Neural cell (in vitro differentiated cells): ENCODE measurements at regions not wholly inside any gene's neighbourhood (a gene's known extent, or its start where the extent isn't known, plus 50 kb on each side); places are given as distances from the start of the nearest gene placed in this dataset.

Experiments
- H2AFZ ChIP-seq: fragments of 200-600, 300-800 bp; sonication (generic), shearing (Covaris generic); 2 replicates; pipeline ENCODE4 v1.6.0; 2014; ENCODE audit warnings: low read depth, mild to moderate bottlenecking, antibody characterized with exemption, low read length, moderate library complexity
- H3F3A ChIP-seq: fragments of 200-600 bp; shearing (Covaris generic); 2 replicates; pipeline ENCODE4 v1.6.1; 2016; ENCODE audit warnings: mild to moderate bottlenecking, moderate library complexity, mixed read lengths, antibody characterized with exemption, low read length; ENCODE audit not compliant: insufficient read depth, poor library complexity, severe bottlenecking
- H3K27ac ChIP-seq: fragments of 200-600, 300-800 bp; sonication (generic), shearing (Covaris generic); 2 replicates; pipeline ENCODE4 v1.5.1; 2014; ENCODE audit warnings: mild to moderate bottlenecking, low read length, moderate library complexity
- H3K27me3 ChIP-seq: fragments of 300-800, 200-600 bp; sonication (generic), shearing (Covaris generic); 2 replicates; pipeline ENCODE4 v1.6.0; 2014; ENCODE audit warnings: mild to moderate bottlenecking, low read depth, low read length, moderate library complexity; ENCODE audit not compliant: insufficient read depth
- H3K36me3 ChIP-seq: fragments of 300-800, 200-600 bp; sonication (generic), shearing (Covaris generic); 2 replicates; pipeline ENCODE4 v1.5.1; 2014; ENCODE audit warnings: mild to moderate bottlenecking, antibody characterized with exemption, low read length, moderate library complexity; ENCODE audit not compliant: insufficient read depth
- H3K4me2 ChIP-seq: fragments of 300-800, 200-600 bp; sonication (generic), shearing (Covaris generic); 2 replicates; pipeline ENCODE4 v1.6.0; 2014; ENCODE audit warnings: mild to moderate bottlenecking, low read length
- H3K4me3 ChIP-seq: fragments of 300-800, 200-600 bp; sonication (generic), shearing (Covaris generic); 2 replicates; pipeline ENCODE4 v1.5.1; 2014; ENCODE audit warnings: mild to moderate bottlenecking, low read length, moderate library complexity
- H3K79me2 ChIP-seq: fragments of 200-600 bp; shearing (Covaris generic); replicated peaks from 2 replicates; pipeline ENCODE4 v1.6.0; 2014; ENCODE audit warnings: mild to moderate bottlenecking, low read length, moderate library complexity; ENCODE audit not compliant: insufficient read depth
- H3K9ac ChIP-seq: fragments of 300-800, 200-600 bp; sonication (generic), shearing (Covaris generic); 2 replicates; pipeline ENCODE4 v1.6.1; 2016; ENCODE audit warnings: mild to moderate bottlenecking, low read length, mixed read lengths
- H3K9me2 ChIP-seq: fragments of 200-600 bp; shearing (Covaris generic); 2 replicates; pipeline ENCODE4 v1.6.1; 2016; ENCODE audit warnings: mild to moderate bottlenecking, low read length, mixed read lengths; ENCODE audit not compliant: insufficient read depth
- H3K9me3 ChIP-seq: fragments of 200-600, 300-800 bp; sonication (generic), shearing (Covaris generic); 2 replicates; pipeline ENCODE4 v1.6.1; 2016; ENCODE audit warnings: mild to moderate bottlenecking, mixed run types, low read length, moderate library complexity, mixed read lengths
- H4K20me1 ChIP-seq: fragments of 200-600 bp; shearing (Covaris generic); 2 replicates; pipeline ENCODE4 v1.6.1; 2016; ENCODE audit warnings: mild to moderate bottlenecking, mixed run types; ENCODE audit not compliant: insufficient read depth
- EP300 ChIP-seq: fragments of 450-650 bp; conservative IDR thresholded peaks from 2 replicates; pipeline ENCODE4 v1.6.1; 2014; ENCODE audit warnings: antibody characterized with exemption, mild to moderate bottlenecking, moderate library complexity; ENCODE audit not compliant: poor library complexity, severe bottlenecking
- EZH2 ChIP-seq: fragments of 200-600, 300-800 bp; shearing (Covaris generic), sonication (generic); IDR thresholded peaks from 2 replicates; pipeline ENCODE4 v1.6.1; 2014; ENCODE audit warnings: antibody characterized with exemption, low read length, borderline replicate concordance, mild to moderate bottlenecking; ENCODE audit not compliant: insufficient read depth, poor library complexity, severe bottlenecking
- MXI1 ChIP-seq: fragments of 450-650 bp; conservative IDR thresholded peaks from 2 replicates; pipeline ENCODE4 v1.6.1; 2014; ENCODE audit warnings: antibody characterized with exemption, mild to moderate bottlenecking; ENCODE audit not compliant: poor library complexity, severe bottlenecking
- POLR2AphosphoS5 ChIP-seq: IDR thresholded peaks from 2 replicates; pipeline ENCODE4 v1.6.1; 2012
- RAD21 ChIP-seq: fragments of 450-650 bp; conservative IDR thresholded peaks from 2 replicates; pipeline ENCODE4 v1.6.1; 2014; ENCODE audit warnings: antibody characterized with exemption, mild to moderate bottlenecking, moderate library complexity
- SMC3 ChIP-seq: fragments of 450-650 bp; conservative IDR thresholded peaks from 2 replicates; pipeline ENCODE4 v1.6.1; 2014; ENCODE audit warnings: antibody characterized with exemption, mild to moderate bottlenecking, moderate library complexity; ENCODE audit not compliant: poor library complexity
- TAF1 ChIP-seq: IDR thresholded peaks from 2 replicates; pipeline ENCODE4 v1.6.1; 2012; ENCODE audit warnings: low read depth
- TF ChIP-seq, protein P1 (sequence below): IDR thresholded peaks from 2 replicates; pipeline ENCODE4 v1.6.1; 2012; ENCODE audit warnings: borderline replicate concordance
- TF ChIP-seq, protein P2 (sequence below): fragments of 450-650 bp; IDR thresholded peaks from 2 replicates; pipeline ENCODE4 v1.5.1; 2014; ENCODE audit warnings: antibody characterized with exemption, mild to moderate bottlenecking, moderate library complexity; ENCODE audit not compliant: poor library complexity, severe bottlenecking

DNA sequence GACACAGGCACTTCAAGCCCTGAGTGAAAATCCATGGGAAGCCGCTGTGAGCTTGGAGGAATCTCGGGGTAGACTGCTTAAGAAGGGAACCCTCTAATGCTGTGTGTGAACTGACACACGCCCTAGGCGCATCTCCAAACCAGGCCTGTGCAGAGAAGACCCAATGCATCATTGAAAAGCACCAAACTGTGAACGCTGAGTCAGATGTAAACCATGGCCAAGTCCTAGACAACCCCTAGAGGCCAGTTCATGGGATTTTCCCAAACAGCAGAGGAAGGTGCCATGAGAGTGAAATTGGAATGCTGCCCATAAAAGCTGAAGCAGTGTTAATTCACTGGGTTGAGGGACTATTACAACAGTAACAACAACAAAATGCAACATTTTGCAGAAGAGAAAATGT, 296.5 kb downstream of the SMOC2 start:
- no peak overlapping the region for H3K9ac ChIP-seq
- TF ChIP-seq, protein P1, sequence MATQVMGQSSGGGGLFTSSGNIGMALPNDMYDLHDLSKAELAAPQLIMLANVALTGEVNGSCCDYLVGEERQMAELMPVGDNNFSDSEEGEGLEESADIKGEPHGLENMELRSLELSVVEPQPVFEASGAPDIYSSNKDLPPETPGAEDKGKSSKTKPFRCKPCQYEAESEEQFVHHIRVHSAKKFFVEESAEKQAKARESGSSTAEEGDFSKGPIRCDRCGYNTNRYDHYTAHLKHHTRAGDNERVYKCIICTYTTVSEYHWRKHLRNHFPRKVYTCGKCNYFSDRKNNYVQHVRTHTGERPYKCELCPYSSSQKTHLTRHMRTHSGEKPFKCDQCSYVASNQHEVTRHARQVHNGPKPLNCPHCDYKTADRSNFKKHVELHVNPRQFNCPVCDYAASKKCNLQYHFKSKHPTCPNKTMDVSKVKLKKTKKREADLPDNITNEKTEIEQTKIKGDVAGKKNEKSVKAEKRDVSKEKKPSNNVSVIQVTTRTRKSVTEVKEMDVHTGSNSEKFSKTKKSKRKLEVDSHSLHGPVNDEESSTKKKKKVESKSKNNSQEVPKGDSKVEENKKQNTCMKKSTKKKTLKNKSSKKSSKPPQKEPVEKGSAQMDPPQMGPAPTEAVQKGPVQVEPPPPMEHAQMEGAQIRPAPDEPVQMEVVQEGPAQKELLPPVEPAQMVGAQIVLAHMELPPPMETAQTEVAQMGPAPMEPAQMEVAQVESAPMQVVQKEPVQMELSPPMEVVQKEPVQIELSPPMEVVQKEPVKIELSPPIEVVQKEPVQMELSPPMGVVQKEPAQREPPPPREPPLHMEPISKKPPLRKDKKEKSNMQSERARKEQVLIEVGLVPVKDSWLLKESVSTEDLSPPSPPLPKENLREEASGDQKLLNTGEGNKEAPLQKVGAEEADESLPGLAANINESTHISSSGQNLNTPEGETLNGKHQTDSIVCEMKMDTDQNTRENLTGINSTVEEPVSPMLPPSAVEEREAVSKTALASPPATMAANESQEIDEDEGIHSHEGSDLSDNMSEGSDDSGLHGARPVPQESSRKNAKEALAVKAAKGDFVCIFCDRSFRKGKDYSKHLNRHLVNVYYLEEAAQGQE: no peak
- no peak for TF ChIP-seq POLR2AphosphoS5
- TF ChIP-seq EP300: no peak
- no peak for TF ChIP-seq RAD21
- TF ChIP-seq SMC3: no peak
- TF ChIP-seq EZH2: no peak
- no peak for TF ChIP-seq MXI1
- TF ChIP-seq TAF1: no peak
- TF ChIP-seq, protein P2, sequence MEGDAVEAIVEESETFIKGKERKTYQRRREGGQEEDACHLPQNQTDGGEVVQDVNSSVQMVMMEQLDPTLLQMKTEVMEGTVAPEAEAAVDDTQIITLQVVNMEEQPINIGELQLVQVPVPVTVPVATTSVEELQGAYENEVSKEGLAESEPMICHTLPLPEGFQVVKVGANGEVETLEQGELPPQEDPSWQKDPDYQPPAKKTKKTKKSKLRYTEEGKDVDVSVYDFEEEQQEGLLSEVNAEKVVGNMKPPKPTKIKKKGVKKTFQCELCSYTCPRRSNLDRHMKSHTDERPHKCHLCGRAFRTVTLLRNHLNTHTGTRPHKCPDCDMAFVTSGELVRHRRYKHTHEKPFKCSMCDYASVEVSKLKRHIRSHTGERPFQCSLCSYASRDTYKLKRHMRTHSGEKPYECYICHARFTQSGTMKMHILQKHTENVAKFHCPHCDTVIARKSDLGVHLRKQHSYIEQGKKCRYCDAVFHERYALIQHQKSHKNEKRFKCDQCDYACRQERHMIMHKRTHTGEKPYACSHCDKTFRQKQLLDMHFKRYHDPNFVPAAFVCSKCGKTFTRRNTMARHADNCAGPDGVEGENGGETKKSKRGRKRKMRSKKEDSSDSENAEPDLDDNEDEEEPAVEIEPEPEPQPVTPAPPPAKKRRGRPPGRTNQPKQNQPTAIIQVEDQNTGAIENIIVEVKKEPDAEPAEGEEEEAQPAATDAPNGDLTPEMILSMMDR: no peak
- no peaks in the 10 kb centered on the region for H3K9me2 ChIP-seq
- no peaks in the 10 kb centered on the region for H4K20me1 ChIP-seq
- no peaks in the 10 kb centered on the region for H3K79me2 ChIP-seq
- H3F3A ChIP-seq: no peaks in the 10 kb centered on the region
- H3K9me3 ChIP-seq: no peaks in the 10 kb centered on the region
- H3K27me3 ChIP-seq: no peaks in the 10 kb centered on the region
- H3K4me3 ChIP-seq: no peak overlapping the region
- no peak overlapping the region for H3K27ac ChIP-seq
- no peak overlapping the region for H3K4me2 ChIP-seq
- H3K36me3 ChIP-seq: no peaks in the 10 kb centered on the region
- no peak overlapping the region for H2AFZ ChIP-seq

DNA sequence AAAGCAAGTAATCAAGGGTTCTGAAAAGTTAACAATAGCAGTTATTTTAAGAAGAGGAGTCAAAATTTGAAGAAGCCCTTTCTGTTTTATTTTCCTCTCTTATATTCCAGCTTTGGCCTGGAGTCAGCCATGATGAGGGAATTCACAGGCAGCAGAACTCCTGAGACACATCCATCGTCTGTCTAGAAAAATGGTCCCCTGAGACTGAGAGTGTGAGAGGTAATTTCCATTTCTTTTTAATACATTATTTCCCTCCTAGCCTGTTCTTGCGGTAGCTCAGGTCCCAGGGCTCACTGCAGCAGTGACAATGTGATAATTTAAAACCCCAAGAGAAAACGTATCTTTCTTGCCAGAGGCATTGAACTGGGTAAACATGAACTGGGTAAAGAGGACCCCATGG, 296.0 kb downstream of the SMOC2 start:
- no peaks in the 10 kb centered on the region for H3F3A ChIP-seq
- H3K9me2 ChIP-seq: no peaks in the 10 kb centered on the region
- H2AFZ ChIP-seq: no peak overlapping the region
- H3K27ac ChIP-seq: no peak overlapping the region
- H4K20me1 ChIP-seq: no peaks in the 10 kb centered on the region
- H3K9me3 ChIP-seq: no peaks in the 10 kb centered on the region
- no peak overlapping the region for H3K4me3 ChIP-seq
- H3K4me2 ChIP-seq: no peak overlapping the region
- H3K27me3 ChIP-seq: no peaks in the 10 kb centered on the region
- no peaks in the 10 kb centered on the region for H3K79me2 ChIP-seq
- H3K9ac ChIP-seq: no peak overlapping the region
- TF ChIP-seq MXI1 (no peak), RAD21 (no peak), EZH2 (no peak), EP300 (no peak), TAF1 (no peak), POLR2AphosphoS5 (no peak), SMC3 (no peak)
- TF ChIP-seq, protein P1: no peak
- TF ChIP-seq, protein P2: no peak
- H3K36me3 ChIP-seq: no peaks in the 10 kb centered on the region
